ENCODE measurements at regions not wholly inside any gene's neighbourhood (a gene's known extent, or its start where the extent isn't known, plus 50 kb on each side); places are given as distances from the start of the nearest gene placed in this dataset.

DNA sequence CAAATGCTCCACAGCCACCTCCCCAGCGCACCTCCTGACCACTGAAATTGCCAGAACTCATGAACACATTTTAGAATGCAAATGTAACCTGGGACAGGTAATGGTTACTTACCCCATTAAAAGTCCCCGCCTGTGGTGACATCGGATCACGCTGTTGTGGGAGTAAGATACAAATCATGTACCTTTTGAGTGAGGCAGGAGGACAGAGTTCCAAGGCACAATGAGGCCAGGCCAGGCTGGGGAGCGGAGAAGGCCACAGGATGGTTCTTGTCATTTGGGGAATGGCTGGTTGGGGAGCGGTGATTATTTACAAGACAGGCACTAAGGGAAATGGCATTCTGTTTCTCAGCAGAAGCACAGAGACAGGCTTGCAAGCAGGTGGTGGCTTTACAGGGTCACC is 490.0 kb downstream of the EDEM1 start:
- DNase-seq, result no peak
- Histone ChIP-seq H2AFZ (ENCODE audit: insufficient read depth, low read depth, low read length, poor library complexity, severe bottlenecking) (no peak overlapping the region), H3K4me3 (replicated peaks in 1 of 3; ENCODE audit: low read depth in 2 of 3, low read length in 3 of 3) (no peak overlapping the region), H3K79me2 (ENCODE audit: insufficient read depth, low read length) (no peaks in the 10 kb centered on the region), H3K36me3 (replicated peaks in 1 of 2; ENCODE audit: control insufficient read depth in 1 of 2, insufficient read depth in 2 of 2, low read length in 2 of 2) (no peaks in the 10 kb centered on the region), H3K27ac (ENCODE audit: low read depth in 1 of 2, low read length in 2 of 2) (no peak overlapping the region), H3K4me1 (ENCODE audit: control insufficient read depth in 1 of 2, insufficient read depth in 2 of 2, low read length in 2 of 2) (no peaks in the 10 kb centered on the region), H4K20me1 (ENCODE audit: insufficient read depth, low read length) (no peaks in the 10 kb centered on the region), H3K4me2 (replicated peaks; ENCODE audit: extremely low read depth, low read length, poor library complexity, severe bottlenecking) (no peak overlapping the region), H3K9me3 (replicated peaks in 1 of 2; ENCODE audit: control insufficient read depth in 1 of 2, insufficient read depth in 1 of 2, low read length in 2 of 2) (peaks cover 4 to 9% of the 10 kb centered on the region in 2 donors), H3K9ac (ENCODE audit: insufficient read depth, low read length, poor library complexity, severe bottlenecking) (no peak overlapping the region), H3K27me3 (ENCODE audit: control insufficient read depth in 2 of 2, insufficient read depth in 2 of 2, low read length in 2 of 2) (no peaks in the 10 kb centered on the region)
- Mint-ChIP-seq H3K4me1 (peaks cover 5% of the 10 kb centered on the region), H3K9me3 (peaks cover 13 to 38% (median 15%) of the 10 kb centered on the region in 7 donors), H3K36me3 (no peaks in the 10 kb centered on the region), H3K27ac (no peak overlapping the region), H3K4me3 (no peak overlapping the region), H3K27me3 (ENCODE audit: low read depth in 3 of 3) (peaks cover 0 to 1% (median 0%) of the 10 kb centered on the region in 3 donors)
- TF ChIP-seq, protein P1, sequence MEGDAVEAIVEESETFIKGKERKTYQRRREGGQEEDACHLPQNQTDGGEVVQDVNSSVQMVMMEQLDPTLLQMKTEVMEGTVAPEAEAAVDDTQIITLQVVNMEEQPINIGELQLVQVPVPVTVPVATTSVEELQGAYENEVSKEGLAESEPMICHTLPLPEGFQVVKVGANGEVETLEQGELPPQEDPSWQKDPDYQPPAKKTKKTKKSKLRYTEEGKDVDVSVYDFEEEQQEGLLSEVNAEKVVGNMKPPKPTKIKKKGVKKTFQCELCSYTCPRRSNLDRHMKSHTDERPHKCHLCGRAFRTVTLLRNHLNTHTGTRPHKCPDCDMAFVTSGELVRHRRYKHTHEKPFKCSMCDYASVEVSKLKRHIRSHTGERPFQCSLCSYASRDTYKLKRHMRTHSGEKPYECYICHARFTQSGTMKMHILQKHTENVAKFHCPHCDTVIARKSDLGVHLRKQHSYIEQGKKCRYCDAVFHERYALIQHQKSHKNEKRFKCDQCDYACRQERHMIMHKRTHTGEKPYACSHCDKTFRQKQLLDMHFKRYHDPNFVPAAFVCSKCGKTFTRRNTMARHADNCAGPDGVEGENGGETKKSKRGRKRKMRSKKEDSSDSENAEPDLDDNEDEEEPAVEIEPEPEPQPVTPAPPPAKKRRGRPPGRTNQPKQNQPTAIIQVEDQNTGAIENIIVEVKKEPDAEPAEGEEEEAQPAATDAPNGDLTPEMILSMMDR (IDR thresholded peaks at IDR 0.05), result no peak
- intact Hi-C loops (cut with micrococcal nuclease), result no loop called here
- 79% methylated on average over 4 of the region's 6 CpGs for WGBS (ENCODE audit: insufficient coverage)

DNA sequence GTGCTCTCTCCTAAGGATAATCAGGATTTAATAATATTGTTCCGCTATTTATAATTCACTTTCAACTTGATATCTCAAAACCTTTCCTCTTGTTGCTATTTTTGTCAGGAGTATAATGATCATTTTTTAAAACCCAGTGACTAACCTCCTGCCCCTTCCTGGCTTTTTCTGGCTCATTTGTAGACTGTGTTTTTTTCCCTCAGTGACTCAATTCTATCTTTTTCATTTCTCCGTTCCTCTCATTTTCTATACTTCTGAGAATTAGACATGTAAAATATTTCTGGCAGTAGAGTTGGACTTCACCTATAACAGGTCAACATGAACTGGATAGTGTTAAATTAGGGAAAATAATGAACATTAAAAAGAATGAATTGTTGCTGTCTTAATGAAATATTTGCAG is 490.7 kb downstream of the EDEM1 start:
- Histone ChIP-seq H3K4me2 (replicated peaks; ENCODE audit: extremely low read depth, low read length, poor library complexity, severe bottlenecking) (no peak overlapping the region), H3K36me3 (replicated peaks in 1 of 2; ENCODE audit: control insufficient read depth in 1 of 2, insufficient read depth in 2 of 2, low read length in 2 of 2) (no peaks in the 10 kb centered on the region), H3K9me3 (replicated peaks in 1 of 2; ENCODE audit: control insufficient read depth in 1 of 2, insufficient read depth in 1 of 2, low read length in 2 of 2) (peaks cover 4 to 9% of the 10 kb centered on the region in 2 donors), H3K4me3 (replicated peaks in 1 of 3; ENCODE audit: low read depth in 2 of 3, low read length in 3 of 3) (no peak overlapping the region), H3K9ac (ENCODE audit: insufficient read depth, low read length, poor library complexity, severe bottlenecking) (no peak overlapping the region), H3K27ac (ENCODE audit: low read depth in 1 of 2, low read length in 2 of 2) (no peak overlapping the region), H3K79me2 (ENCODE audit: insufficient read depth, low read length) (no peaks in the 10 kb centered on the region), H3K27me3 (ENCODE audit: control insufficient read depth in 2 of 2, insufficient read depth in 2 of 2, low read length in 2 of 2) (no peaks in the 10 kb centered on the region), H3K4me1 (ENCODE audit: control insufficient read depth in 1 of 2, insufficient read depth in 2 of 2, low read length in 2 of 2) (no peaks in the 10 kb centered on the region), H2AFZ (ENCODE audit: insufficient read depth, low read depth, low read length, poor library complexity, severe bottlenecking) (no peak overlapping the region), H4K20me1 (ENCODE audit: insufficient read depth, low read length) (no peaks in the 10 kb centered on the region)
- TF ChIP-seq, protein P1 (IDR thresholded peaks at IDR 0.05), result no peak
- Mint-ChIP-seq H3K9me3 (peaks cover 13 to 38% (median 15%) of the 10 kb centered on the region in 7 donors), H3K4me3 (no peak overlapping the region), H3K27ac (no peak overlapping the region), H3K4me1 (peaks cover 5% of the 10 kb centered on the region), H3K27me3 (ENCODE audit: low read depth in 3 of 3) (peaks cover 0 to 1% (median 0%) of the 10 kb centered on the region in 3 donors), H3K36me3 (no peaks in the 10 kb centered on the region)
- WGBS (ENCODE audit: insufficient coverage), result no CpG with 5 or more reads among the region's 2 CpGs
- no peak for DNase-seq
- intact Hi-C loops (cut with micrococcal nuclease), result no loop called here
